ENCODE measurements at regions not wholly inside any gene's neighbourhood (a gene's known extent, or its start where the extent isn't known, plus 50 kb on each side); places are given as distances from the start of the nearest gene placed in this dataset.

GRCh38 chr5:114612406-114612805 lies 250.5 kb downstream of the KCNN2 start:
- no peak for TF ChIP-seq CTCF (IDR thresholded peaks at IDR 0.05)
- Histone ChIP-seq H3K4me3 (replicated peaks in 1 of 3; ENCODE audit: low read depth in 2 of 3, low read length in 3 of 3) (no peak overlapping the region), H3K27ac (ENCODE audit: low read depth in 1 of 2, low read length in 2 of 2) (no peak overlapping the region), H2AFZ (ENCODE audit: insufficient read depth, low read depth, low read length, poor library complexity, severe bottlenecking) (no peak overlapping the region), H3K4me1 (ENCODE audit: control insufficient read depth in 1 of 2, insufficient read depth in 2 of 2, low read length in 2 of 2) (no peaks in the 10 kb centered on the region), H3K27me3 (ENCODE audit: control insufficient read depth in 2 of 2, insufficient read depth in 2 of 2, low read length in 2 of 2) (no peaks in the 10 kb centered on the region), H3K36me3 (replicated peaks in 1 of 2; ENCODE audit: control insufficient read depth in 1 of 2, insufficient read depth in 2 of 2, low read length in 2 of 2) (no peaks in the 10 kb centered on the region), H3K9ac (ENCODE audit: insufficient read depth, low read length, poor library complexity, severe bottlenecking) (no peak overlapping the region), H3K9me3 (replicated peaks in 1 of 2; ENCODE audit: control insufficient read depth in 1 of 2, insufficient read depth in 1 of 2, low read length in 2 of 2) (peaks cover 8 to 11% of the 10 kb centered on the region in 2 donors), H3K4me2 (replicated peaks; ENCODE audit: extremely low read depth, low read length, poor library complexity, severe bottlenecking) (no peak overlapping the region), H3K79me2 (ENCODE audit: insufficient read depth, low read length) (no peaks in the 10 kb centered on the region), H4K20me1 (ENCODE audit: insufficient read depth, low read length) (no peaks in the 10 kb centered on the region)
- Mint-ChIP-seq H3K27me3 (ENCODE audit: low read depth in 3 of 3) (no peaks in the 10 kb centered on the region), H3K4me1 (no peaks in the 10 kb centered on the region), H3K9me3 (peaks cover 3 to 18% (median 13%) of the 10 kb centered on the region in 7 donors), H3K36me3 (no peaks in the 10 kb centered on the region), H3K27ac (no peak overlapping the region), H3K4me3 (no peak overlapping the region)
- intact Hi-C loops (cut with micrococcal nuclease): no loop called here
- 82% methylated on average over 3 of the region's 3 CpGs for WGBS (ENCODE audit: insufficient coverage)
- no peak for DNase-seq

- intact Hi-C loops (cut with micrococcal nuclease): no loop called here
- Mint-ChIP-seq H3K36me3 (no peaks in the 10 kb centered on the region), H3K27me3 (ENCODE audit: low read depth in 3 of 3) (no peaks in the 10 kb centered on the region), H3K9me3 (peaks cover 0 to 5% (median 3%) of the 10 kb centered on the region in 7 donors), H3K4me3 (no peak overlapping the region), H3K27ac (no peak overlapping the region), H3K4me1 (no peaks in the 10 kb centered on the region)
- no peak for DNase-seq
- Histone ChIP-seq H3K27ac (ENCODE audit: low read depth in 1 of 2, low read length in 2 of 2) (no peak overlapping the region), H2AFZ (ENCODE audit: insufficient read depth, low read depth, low read length, poor library complexity, severe bottlenecking) (no peak overlapping the region), H4K20me1 (ENCODE audit: insufficient read depth, low read length) (no peaks in the 10 kb centered on the region), H3K4me1 (ENCODE audit: control insufficient read depth in 1 of 2, insufficient read depth in 2 of 2, low read length in 2 of 2) (no peaks in the 10 kb centered on the region), H3K79me2 (ENCODE audit: insufficient read depth, low read length) (no peaks in the 10 kb centered on the region), H3K27me3 (ENCODE audit: control insufficient read depth in 2 of 2, insufficient read depth in 2 of 2, low read length in 2 of 2) (no peaks in the 10 kb centered on the region), H3K4me2 (replicated peaks; ENCODE audit: extremely low read depth, low read length, poor library complexity, severe bottlenecking) (no peak overlapping the region), H3K9me3 (replicated peaks in 1 of 2; ENCODE audit: control insufficient read depth in 1 of 2, insufficient read depth in 1 of 2, low read length in 2 of 2) (peaks cover 2 to 8% of the 10 kb centered on the region in 2 donors), H3K36me3 (replicated peaks in 1 of 2; ENCODE audit: control insufficient read depth in 1 of 2, insufficient read depth in 2 of 2, low read length in 2 of 2) (no peaks in the 10 kb centered on the region), H3K4me3 (replicated peaks in 1 of 3; ENCODE audit: low read depth in 2 of 3, low read length in 3 of 3) (no peak overlapping the region), H3K9ac (ENCODE audit: insufficient read depth, low read length, poor library complexity, severe bottlenecking) (no peak overlapping the region)
- no CpG with 5 or more reads among the region's 2 CpGs for WGBS (ENCODE audit: insufficient coverage)
- no peak for TF ChIP-seq CTCF (IDR thresholded peaks at IDR 0.05)
Measured at GRCh38 chr5:114581136-114581535, 219.3 kb downstream of the KCNN2 start.
